Coronary artery (tissue), 2 donors: ENCODE measurements at regions not wholly inside any gene's neighbourhood (a gene's known extent, or its start where the extent isn't known, plus 50 kb on each side); places are given as distances from the start of the nearest gene placed in this dataset.

Experiments
- DNase-seq: peaks from one replicate; pipeline ENCODE4 v3.0.0-alpha.2; 2017; ENCODE audit warnings: low spot score
- H3K27ac ChIP-seq, 2 donors: fragments of 200-600 bp; sonication (generic); one replicate each; pipeline ENCODE4 v1.5.1; 2016 to 2019
- H3K4me3 ChIP-seq: fragments of 200-600 bp; sonication (generic); 2 replicates; pipeline ENCODE4 v1.5.1; 2016; ENCODE audit warnings: mild to moderate bottlenecking, moderate library complexity
- TF ChIP-seq, protein P1 (sequence below): fragments of 200-600 bp; sonication (generic); IDR thresholded peaks from one replicate; pipeline ENCODE4 v1.5.1; 2019; ENCODE audit warnings: antibody characterized with exemption

DNA sequence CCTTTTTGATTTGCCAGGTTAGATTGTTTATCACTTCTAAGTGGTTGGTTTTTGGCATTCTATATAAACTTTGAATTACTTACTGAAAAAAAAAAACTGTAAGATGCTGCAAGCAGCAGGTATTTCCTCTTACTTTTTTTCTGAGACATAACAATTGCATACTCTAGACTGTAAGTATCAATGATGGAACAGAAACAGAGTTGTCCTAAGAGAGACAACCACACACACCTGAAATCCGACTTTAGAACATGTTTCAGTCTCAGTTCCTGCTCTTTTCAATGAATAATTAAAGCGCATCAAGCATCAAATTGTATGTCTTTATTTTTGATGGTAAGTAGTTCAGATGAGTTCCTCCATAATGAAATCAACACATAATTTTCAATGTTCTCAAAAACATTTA, 105.3 kb upstream of the KHDRBS2 start:
- Histone ChIP-seq H3K27ac (no peak overlapping the region), H3K4me3 (no peak overlapping the region)
- TF ChIP-seq, protein P1, sequence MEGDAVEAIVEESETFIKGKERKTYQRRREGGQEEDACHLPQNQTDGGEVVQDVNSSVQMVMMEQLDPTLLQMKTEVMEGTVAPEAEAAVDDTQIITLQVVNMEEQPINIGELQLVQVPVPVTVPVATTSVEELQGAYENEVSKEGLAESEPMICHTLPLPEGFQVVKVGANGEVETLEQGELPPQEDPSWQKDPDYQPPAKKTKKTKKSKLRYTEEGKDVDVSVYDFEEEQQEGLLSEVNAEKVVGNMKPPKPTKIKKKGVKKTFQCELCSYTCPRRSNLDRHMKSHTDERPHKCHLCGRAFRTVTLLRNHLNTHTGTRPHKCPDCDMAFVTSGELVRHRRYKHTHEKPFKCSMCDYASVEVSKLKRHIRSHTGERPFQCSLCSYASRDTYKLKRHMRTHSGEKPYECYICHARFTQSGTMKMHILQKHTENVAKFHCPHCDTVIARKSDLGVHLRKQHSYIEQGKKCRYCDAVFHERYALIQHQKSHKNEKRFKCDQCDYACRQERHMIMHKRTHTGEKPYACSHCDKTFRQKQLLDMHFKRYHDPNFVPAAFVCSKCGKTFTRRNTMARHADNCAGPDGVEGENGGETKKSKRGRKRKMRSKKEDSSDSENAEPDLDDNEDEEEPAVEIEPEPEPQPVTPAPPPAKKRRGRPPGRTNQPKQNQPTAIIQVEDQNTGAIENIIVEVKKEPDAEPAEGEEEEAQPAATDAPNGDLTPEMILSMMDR: no peak
- no peak for DNase-seq

DNA sequence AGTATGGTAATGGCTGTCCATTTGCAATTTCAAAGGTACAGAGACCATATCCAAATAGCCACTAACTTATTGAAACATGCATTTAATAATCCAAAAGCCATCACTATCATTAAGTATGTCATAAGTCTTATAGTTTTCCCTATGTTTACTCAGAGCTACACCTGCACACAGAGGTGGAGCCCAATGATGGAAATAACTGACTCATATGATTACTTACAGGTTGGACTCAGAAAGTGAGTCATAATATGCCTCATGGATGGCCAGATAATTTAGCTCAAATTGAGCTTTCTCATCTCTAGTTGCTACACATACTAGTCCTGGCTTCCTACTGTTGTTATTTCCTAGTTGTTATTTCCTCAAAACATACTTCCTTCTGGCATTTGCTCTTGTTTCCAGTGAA, 104.4 kb upstream of the KHDRBS2 start:
- Histone ChIP-seq H3K4me3 (no peak overlapping the region), H3K27ac (no peak overlapping the region)
- TF ChIP-seq, protein P1: no peak
- DNase-seq: no peak

DNA sequence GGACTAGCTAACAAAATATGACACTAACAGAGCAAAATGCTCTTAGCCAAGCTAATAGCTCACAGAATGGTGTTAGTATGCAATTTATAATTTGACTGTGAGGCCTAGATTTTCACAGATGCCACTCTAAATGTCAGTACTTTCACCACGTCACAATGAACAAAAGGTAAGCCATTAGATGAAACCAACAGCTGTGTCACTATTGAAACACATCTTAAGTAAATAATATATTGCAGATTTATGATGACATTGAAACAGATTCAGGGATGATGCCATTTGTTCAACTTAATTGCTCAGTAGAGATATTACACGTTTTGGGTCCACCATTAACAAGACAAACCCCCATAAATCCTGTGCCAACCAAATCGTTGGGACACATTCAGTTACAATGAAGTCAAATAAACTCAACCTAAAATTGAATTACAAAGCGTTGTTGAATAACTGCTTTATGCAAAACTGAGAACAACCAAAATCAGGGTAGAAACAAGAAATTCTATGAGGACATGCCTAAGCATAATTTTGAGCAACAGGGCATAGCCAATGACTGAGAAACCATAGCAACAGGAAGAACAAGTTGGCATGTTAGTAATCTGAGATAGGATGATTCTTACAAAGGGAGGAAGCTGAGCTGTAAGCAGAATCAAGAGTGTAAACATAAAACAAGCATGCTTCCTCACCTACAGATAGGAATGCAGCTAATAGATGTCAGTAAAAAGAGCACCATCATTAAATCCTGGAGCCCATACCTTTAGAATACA, 85.6 kb upstream of the KHDRBS2 start:
- Histone ChIP-seq H3K27ac (no peak overlapping the region), H3K4me3 (no peak overlapping the region)
- no peak for DNase-seq
- TF ChIP-seq, protein P1: no peak

DNA sequence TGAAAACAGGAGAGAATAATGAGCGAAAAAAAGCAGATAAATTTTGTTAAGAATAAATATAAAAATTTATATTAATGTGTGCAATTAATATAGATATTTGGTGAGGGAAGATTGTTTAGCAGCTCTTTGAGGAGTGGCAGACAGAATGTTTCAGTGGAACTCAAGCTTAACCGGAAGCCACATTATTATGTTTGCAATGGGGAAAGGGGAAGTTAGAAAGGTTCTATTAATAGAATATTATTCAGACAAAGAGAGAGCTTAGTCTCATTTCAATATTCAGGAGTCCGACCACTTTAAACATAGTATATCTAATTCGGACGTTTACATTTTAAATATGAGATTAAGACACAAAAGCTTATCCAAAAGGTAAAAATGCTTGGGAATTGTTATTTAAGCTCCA, 81.6 kb upstream of the KHDRBS2 start:
- DNase-seq: no peak
- no peak overlapping the region for H3K4me3 ChIP-seq
- TF ChIP-seq, protein P1: no peak
- H3K27ac ChIP-seq: no peak overlapping the region

DNA sequence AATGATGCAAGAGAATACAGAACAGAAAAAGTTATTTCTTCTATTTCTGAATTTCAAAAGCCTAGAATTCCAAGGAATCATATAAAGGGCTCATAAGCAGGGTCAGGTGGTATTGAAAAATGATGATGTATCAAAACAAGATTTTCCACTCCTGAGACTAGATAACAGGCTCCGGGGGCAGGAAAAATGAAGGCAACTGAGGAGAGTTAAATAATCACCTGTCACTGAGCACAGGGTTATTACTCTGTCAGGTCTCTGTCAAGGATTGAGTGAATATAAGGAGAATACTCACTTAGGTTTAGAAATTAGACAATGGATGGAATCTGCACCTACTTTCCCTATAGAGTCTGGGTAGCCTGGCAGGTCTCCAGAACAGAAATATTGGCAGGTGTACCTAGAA, 76.1 kb upstream of the KHDRBS2 start:
- TF ChIP-seq, protein P1: no peak
- Histone ChIP-seq H3K4me3 (no peak overlapping the region), H3K27ac (no peak overlapping the region)
- DNase-seq: no peak

DNA sequence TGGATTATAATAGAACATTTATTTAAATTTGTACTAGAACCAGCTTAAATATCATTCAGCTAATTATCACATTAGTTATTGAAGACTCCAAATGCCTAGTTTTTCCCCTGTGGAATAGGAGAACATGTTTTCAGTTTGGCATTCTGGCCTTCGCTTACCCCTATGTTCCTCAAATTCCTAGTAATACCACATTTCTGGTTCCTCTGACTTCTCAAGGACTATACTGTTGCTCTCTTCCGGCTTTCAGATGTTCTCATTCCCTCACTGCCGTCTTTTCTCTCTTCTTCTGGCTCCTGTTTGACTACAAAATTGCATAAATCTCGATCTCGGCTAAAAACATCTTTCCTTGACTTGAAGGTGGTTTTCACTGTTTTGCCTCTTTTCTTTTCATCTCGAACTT, 71.8 kb upstream of the KHDRBS2 start:
- no peak for DNase-seq
- no peak overlapping the region for H3K4me3 ChIP-seq
- H3K27ac ChIP-seq: no peak overlapping the region
- TF ChIP-seq, protein P1: no peak

DNA sequence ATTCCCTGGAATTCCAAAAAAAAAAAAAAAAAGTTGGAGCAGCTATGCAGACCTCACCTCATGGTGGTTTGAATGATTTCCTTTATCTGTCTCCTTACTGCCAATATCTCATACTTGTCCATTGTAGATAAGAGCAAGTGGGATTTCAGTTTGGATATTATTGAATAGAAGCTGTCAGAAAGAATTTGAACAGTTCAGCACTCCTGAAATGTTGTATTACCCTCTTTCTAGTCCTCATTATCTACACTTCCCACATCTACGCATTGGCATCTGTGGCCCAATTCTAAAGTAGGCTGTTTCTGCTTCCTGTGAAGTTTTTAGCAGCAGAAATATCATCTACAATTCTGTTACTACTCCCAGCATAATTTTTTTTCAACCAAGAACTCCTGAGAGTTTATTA, 68.2 kb upstream of the KHDRBS2 start:
- TF ChIP-seq, protein P1: no peak
- no peak overlapping the region for H3K4me3 ChIP-seq
- no peak for DNase-seq
- no peak overlapping the region for H3K27ac ChIP-seq
